ENCODE measurements at regions not wholly inside any gene's neighbourhood (a gene's known extent, or its start where the extent isn't known, plus 50 kb on each side); places are given as distances from the start of the nearest gene placed in this dataset.

DNA sequence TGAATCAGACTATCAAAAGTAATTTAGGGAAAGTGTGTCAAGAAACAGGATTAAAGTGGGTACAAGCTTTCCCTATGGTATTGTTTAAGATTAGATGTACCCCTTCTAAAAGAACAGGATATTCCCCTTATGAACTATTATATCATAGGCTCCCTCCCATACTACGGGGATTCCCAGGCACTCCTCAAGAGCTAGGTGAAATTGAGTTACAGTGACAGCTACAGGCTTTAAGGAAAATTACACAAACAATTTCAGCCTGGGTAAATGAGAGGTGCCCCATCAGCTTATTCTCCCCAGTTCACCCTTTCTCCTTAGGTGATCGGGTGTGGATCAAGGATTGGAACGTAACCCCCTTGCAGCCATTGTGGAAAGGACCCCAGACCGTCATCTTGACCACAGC lies 240.8 kb upstream of the CNTN6 start:
- TF ChIP-seq, protein P1, sequence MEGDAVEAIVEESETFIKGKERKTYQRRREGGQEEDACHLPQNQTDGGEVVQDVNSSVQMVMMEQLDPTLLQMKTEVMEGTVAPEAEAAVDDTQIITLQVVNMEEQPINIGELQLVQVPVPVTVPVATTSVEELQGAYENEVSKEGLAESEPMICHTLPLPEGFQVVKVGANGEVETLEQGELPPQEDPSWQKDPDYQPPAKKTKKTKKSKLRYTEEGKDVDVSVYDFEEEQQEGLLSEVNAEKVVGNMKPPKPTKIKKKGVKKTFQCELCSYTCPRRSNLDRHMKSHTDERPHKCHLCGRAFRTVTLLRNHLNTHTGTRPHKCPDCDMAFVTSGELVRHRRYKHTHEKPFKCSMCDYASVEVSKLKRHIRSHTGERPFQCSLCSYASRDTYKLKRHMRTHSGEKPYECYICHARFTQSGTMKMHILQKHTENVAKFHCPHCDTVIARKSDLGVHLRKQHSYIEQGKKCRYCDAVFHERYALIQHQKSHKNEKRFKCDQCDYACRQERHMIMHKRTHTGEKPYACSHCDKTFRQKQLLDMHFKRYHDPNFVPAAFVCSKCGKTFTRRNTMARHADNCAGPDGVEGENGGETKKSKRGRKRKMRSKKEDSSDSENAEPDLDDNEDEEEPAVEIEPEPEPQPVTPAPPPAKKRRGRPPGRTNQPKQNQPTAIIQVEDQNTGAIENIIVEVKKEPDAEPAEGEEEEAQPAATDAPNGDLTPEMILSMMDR (conservative IDR thresholded peaks at IDR 0.05; ENCODE audit: low read length) = peak; percentile 34; the same call in 1 of the 2 replicates
- no peak for TF ChIP-seq EZH2phosphoT487 (IDR thresholded peaks at IDR 0.05; ENCODE audit: borderline replicate concordance)

Data from Loucy (cell line).